Hematopoietic multipotent progenitor cell treated with erythropoietin and hydrocortisone succinate and interleukin-3 and kit ligand, for 17 days (in vitro differentiated cells): ENCODE measurements at regions not wholly inside any gene's neighbourhood (a gene's known extent, or its start where the extent isn't known, plus 50 kb on each side); places are given as distances from the start of the nearest gene placed in this dataset.

Source experiments
- DNase-seq: peaks from one replicate; pipeline ENCODE4 v3.0.0-alpha.2; 2015; ENCODE audit warnings: low spot score

GRCh38 chr13:72104656-72105180 lies 237.7 kb upstream of the DACH1 start:
- DNase-seq: no peak

- DNase-seq: no peak
These were observed 234.9 kb upstream of the DACH1 start for GRCh38 chr13:72101768-72102400.

- no peak for DNase-seq
These were observed 233.3 kb upstream of the DACH1 start for GRCh38 chr13:72100339-72100738.

DNA sequence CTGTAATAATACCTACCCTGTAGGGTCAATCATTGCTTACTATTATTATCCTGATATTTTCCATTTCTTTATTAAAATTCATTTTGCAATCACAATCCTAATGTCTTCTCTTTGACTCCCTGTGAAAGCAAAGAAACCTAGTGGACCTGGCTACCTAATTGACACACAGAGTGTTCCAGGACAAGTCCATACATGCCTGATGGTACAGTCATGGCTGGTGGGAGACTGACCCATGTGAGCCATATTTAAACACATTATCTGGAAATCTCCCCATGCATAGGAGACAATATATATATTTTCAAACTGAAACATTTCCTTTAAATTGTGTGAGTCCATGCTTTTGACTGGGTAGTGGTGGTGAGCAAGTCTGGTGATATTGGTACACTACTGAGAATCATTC lies 230.6 kb upstream of the DACH1 start:
- DNase-seq: no peak

GRCh38 chr13:72093262-72093661 lies 226.3 kb upstream of the DACH1 start:
- no peak for DNase-seq

DNA sequence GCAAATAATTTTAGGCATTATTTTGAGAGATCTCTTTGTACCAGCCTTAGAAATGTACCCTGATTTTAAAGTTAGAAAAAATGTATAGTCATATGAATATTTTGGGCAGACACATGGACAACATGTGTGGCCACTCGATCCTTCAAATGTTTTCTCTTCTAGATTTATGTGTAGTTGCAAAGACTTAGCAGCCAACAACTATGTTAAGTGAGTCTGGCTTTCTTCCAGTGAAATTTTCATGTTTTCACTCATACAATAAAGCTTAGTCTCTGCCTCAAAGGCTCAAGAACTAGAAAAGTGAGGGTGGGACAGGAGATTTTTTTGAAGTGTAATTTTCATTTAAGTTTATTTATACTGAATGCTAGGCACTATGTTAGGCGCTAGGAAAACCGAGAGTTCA lies 207.7 kb upstream of the DACH1 start:
- no peak for DNase-seq

DNA sequence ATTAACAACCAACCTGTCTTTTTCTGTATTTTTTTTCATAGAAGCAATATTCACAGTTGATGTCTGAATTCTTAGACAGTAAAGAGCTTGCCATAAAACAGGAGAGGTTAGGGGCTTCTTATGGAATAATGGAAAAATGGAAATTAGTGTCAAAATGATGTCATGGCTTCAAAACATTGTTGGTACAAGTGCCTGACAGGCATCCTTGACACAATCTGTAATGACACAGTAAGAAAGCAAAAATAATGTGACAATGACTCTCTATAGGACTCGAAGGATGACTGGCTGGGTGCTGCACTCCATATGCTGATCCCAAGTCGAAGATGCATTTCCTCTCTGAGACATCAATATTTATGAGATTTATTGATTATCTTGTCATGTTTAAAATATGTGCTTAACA lies 205.3 kb upstream of the DACH1 start:
- DNase-seq: no peak

GRCh38 chr13:72071713-72072112 lies 204.7 kb upstream of the DACH1 start:
- DNase-seq: no peak

DNA sequence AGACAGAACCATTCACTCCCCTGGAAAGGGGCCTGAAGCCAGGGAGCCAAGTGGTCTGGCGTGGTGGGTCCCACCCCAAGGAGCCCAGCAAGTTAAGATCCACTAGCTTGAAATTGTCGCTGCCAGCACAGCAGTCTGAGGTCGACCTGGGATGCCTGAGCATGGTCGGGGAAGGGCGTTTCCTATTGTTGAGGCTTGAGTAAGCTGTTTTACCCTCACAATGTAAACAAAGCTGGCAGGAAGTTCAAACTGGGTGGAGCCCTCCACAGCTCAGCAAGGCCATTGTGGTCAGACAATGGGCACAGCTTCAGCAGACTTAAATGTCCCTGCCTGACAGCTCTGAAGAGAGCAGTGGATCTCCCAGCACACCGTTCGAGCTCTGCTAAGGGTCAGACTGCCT lies 195.6 kb upstream of the DACH1 start:
- DNase-seq: no peak

GRCh38 chr13:72061613-72062012 lies 194.6 kb upstream of the DACH1 start:
- no peak for DNase-seq

DNA sequence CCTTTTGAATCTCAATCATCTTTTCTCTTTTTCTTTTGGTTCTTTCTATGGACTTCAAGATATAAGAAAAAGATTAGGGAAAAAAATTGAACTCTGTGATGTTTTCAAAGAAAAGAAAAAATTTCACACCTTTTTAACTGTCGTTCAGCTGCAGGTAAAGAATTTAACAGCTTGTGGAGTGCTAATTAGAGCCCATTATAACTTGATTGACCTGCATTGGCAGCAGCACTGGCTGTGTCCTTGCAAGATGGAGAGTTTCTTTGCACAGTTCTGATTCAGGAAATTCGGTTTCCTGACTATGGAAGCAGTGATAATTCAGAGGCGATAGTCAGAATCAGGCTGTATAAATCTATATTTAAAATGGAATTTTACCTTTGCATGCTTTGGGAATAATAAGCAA lies 183.2 kb upstream of the DACH1 start:
- DNase-seq: no peak

DNA sequence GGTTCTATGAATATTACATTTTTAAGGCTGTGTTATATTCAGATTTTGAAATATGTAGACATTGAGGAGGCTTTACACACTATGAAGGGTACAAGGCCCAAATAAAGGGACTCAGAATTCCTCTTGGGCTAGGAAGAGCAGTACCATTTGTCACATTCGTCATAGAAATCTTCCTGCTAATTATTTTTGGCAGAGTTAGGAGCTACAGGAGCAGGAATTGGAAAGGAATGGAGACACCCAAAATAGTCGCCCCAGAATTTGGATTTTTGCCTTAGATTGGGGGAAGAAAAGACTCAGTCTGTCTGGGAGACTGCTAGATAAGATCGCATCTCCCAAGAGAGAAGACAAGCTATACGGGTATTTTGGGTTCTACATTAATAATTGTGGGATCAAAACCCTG lies 176.4 kb upstream of the DACH1 start:
- no peak for DNase-seq

DNA sequence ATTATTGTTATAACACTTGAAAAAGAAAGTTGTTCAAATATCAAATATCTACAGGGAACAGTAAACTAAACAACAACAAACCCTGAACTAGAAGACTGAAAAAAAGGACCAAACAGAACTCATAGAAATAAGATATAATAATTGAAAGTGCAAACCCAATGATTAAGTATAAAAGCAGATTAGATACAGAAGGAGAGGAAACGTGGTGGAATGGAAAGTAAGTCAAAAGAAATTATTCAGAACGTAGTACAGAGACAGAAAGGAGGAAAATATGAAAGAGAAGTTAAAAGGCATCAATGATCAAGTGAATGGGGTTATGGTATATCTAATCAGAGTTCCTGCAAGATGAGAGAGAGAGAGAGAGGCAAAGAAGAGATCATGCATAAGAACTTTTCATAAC lies 174.2 kb upstream of the DACH1 start:
- no peak for DNase-seq

DNA sequence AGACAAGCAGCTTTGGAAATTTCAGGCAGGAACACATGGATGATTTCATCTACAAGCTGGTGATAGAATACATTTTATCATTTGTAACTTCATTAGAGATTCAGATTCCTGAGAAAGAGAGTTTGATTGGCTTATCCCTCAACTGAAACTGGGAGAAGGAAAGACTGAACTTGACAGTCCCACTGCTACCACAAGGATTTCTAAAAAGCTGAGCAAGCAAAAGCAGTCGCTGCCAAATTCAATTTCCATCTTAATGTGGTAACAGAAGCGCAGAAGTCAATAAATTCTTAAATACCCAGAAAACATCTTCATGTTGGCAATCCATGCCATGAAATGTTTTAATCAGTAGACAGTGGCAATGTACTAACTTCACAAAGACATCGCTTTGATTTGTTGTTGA lies 172.1 kb upstream of the DACH1 start:
- DNase-seq: no peak

- no peak for DNase-seq
These were observed 163.0 kb upstream of the DACH1 start for GRCh38 chr13:72029981-72030380.

GRCh38 chr13:72025836-72026235 lies 158.8 kb upstream of the DACH1 start:
- DNase-seq: no peak

DNA sequence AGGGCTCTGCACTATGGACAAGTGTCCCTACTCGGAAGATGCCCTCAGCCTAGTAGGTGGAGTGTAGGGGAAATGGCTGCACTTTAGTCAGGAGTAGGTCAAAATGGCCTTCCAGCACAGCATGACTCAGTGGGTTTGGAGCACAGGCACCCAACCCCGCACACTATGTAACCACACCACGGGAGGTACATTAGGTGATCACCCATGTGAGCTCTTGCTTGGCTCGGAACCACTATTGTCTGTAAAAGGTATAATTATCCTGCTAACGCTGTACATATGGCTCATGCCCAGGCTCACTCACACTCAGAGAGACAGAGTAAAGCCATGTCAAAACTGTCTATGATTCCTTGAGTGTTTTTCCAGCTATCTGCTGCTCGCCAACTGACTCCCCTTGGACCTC lies 156.9 kb upstream of the DACH1 start:
- DNase-seq: no peak

DNA sequence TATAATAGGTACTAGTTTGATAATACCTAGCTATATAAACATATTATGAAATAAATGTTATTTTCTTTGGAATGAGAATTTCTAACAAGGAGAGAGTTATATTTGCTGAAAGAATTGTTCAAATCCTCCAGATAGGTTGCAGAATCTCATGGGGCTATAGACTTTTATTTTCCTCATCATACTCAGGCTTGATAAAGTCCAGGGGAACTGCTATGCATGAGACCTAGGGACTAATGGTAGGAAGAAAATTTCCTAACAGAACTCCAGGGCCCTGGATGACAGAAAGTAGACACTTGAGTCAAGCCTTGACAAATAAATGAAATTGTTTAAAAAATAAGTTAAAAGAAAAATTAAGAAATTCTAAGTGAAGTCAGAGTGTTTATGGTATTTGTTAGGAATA lies 138.5 kb upstream of the DACH1 start:
- DNase-seq: no peak

DNA sequence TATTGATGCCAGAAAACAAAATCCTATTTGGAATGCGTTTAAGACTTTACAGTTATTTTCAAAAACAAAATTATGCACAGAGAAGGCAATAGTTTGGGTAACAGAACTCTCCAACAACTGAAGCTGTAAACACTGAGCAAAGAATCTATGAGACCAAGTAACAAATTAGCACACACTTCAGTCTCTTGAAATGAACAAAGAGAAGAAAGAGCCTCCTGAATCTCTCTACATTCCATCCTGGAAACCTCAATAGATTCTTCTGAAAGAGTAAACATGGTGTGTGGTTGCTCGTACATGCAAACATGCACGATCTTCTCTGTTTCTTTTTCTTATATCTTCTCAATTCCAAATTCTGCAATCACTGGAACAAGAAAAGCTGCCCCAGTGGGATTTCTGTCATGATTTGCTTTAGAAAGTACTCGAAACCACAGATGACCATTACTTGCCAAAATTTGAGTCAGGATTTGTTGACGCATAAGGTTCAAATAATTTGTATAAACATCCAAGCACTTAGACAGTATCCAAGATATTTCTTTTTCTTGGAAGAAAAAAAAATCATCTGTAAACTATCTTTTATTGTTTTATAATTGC lies 137.9 kb upstream of the DACH1 start:
- no peak for DNase-seq

- DNase-seq: no peak
These were observed 137.2 kb upstream of the DACH1 start for GRCh38 chr13:72004246-72004645.

DNA sequence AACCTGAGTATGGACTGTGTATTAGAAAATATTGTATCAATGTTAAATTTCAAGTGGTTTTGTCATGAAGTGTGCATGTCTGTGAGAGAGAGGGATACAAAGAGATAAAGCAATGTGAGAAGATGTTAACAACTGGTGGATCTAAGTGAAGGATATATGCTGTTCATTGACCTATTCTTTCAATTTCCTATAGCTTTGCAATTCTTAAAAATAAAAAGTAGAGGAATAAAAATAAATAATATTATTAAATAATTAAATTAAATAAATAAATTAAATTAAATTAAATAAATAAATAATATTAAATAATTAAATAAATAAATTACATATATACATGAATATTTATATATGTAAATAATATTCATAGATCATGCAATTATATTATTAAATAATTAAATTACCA lies 131.2 kb upstream of the DACH1 start:
- DNase-seq: no peak

DNA sequence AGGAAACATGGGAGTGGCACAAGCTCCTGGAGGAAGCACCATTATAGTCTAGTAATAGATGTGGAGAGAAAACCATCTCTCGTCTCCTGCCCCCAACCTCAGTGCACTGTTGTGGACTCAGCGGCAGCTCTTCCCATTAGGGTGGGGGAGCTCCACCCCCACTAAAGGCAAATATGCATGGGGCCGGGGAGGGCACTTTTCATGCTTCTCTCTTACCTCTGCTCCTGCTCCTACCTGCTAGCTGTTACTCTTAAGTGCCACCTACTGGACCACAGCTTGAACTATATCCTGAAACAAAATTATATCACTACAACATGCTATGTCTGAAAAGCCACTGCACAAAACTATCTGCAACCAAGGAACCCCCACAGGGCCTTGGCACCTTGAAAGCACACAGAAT lies 112.6 kb upstream of the DACH1 start:
- no peak for DNase-seq

GRCh38 chr13:71977028-71977427 lies 110.0 kb upstream of the DACH1 start:
- no peak for DNase-seq

DNA sequence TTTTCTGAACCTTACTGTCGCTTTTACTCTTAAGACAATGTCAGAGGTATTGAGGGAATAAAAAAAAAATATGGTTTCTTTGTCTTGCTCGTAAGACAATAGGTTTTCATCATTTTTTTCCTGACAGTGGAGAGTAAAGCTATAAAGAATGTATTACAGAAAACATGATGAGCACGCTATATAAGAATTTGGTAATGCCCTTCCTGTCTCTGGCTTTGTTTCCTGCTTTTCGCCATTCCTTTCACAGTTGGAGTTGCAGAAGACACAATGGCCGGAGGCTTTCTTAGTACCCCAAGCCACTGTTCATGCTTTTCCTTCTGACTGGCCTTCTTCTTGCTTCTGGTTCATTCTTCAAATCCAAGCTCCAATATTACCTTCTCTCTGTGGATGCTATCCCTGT lies 101.0 kb upstream of the DACH1 start:
- no peak for DNase-seq
